Hypothalamus (tissue), 51 donors: ENCODE measurements at regions not wholly inside any gene's neighbourhood (a gene's known extent, or its start where the extent isn't known, plus 50 kb on each side); places are given as distances from the start of the nearest gene placed in this dataset.

Source experiments
- DNase-seq, 51 donors: peaks; one replicate each; lab custom pipeline; 2025; lab: John Stamatoyannopoulos, UW

DNA sequence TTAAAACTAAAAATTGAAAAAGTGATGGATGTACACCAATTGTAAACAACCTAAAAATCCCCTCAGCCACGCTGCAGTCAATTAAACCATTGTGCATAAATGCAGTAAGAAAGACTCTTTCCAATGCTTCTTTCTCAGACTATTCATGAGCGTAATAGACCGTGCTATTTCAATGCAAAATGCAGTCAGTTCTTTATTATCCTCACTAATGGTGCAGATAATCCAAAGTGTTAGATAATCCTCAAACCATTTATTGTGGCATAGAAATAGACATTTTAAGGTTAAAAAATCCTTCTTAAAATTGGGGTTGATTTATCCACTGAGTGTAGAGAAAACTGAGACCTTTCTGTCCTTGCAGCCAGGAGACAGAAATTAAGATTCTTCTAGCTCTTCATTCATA is 1862.8 kb downstream of the EFNA5 start:
- no peak for DNase-seq

DNA sequence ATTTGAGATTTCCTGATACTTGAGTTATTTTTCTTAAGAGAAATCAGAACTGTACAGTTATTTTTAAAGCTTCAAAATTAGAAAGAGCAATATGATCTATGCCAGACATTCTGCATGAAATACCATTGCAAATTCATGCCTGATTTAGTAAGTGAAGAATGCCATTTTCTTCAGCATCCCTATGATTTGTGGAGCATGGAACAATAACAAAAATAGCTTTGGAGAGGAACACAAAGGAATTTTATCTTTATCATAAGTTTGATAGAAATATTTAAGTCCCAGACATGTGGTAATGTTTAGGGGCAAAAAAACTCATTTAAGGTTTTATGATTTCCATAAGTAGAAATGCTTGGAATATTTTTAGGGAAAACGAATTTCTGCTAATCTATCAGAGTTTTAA is 1863.4 kb downstream of the EFNA5 start:
- DNase-seq: no peak

DNA sequence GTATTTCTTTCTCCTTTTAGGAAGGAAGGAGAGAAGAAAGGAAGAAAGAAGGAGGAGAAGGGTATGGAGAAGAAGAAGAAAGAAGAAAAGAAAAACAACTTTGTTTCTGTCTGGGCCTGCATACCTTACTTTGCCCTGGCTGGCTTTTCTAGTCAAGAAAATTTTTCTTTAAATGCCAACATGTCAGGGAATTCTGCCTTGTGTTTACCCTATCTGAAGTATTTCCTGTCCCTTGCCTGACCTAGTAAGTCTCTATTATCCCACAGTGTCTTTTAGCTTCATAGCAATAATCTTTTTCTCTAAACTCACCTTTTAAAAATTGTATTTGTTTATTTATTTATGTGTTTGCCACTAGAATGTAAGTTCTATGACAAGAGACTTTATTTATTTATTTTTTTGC is 1864.1 kb downstream of the EFNA5 start:
- DNase-seq: no peak

DNA sequence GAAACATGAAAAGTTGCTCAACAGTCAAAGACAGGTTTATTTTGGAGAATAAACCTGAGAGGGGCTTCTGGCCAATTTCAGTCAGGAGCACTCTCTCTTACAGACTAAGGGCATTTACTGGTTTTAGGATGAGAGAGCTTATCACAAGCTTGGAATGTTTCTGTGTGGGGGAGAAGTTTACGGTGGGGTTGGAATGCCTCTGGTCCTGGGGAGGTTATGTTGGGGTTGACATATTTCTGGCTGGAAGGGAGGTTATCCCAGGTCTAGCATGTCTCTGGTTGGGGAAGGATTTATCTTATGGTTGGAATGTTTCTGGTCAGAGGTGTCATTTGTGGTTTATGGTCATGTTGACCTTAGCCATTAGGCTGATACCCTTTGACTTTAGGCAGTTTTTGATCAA is 1867.3 kb downstream of the EFNA5 start:
- no peak for DNase-seq

DNA sequence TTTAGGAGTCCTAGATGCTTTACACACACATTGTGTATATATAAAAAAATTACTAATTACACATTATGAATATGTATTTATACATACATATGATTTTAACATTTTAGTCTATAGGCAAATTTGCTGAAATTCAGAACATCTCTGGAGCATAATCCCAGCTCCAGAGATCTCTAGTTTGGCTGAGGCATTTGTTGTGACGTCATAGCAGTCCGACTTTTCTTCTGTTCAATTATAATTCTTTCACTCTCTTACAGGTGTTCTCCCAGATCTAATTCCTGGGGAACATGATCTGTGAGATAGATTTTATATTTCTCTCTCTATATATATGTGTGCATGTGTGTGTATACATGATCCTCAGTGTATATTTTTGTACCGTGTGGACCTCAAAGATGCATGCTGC is 1876.2 kb downstream of the EFNA5 start:
- no peak for DNase-seq

DNA sequence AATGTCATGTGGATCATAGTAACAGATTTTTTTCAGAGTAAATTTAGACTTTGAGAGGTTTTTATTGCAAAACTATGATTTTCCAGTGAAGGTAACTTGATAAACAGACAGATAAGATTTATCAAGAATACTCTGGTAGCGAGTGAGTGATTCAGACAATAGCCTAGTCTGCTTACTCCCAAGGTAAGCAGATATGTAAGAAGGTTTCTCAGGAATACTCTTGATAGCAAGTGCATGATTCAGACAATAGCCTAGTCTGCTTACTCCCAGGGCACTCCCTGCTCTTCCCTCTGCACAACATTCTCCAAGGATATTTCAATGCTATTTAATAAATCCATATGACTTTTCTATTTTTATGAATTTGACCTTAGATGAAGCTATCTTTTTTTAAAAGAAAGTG is 1881.5 kb downstream of the EFNA5 start:
- no peak for DNase-seq

DNA sequence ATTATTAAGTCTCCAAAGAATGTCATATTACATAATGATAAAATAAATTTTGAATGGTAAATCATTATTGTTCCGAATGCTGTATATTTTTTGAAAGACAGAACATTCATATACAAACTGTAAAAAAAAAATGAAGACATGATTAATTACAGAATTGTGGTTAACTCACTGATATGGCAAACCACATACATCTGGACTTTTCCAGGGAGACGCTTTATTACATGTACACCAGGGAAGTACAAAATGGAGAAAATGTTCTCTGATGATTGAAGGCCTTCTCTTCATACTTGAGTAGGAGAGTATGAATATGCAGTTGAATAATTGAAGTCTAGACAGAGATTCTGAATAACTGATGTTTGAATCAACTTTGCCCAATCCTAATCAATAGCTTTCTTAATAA is 1886.9 kb downstream of the EFNA5 start:
- no peak for DNase-seq

DNA sequence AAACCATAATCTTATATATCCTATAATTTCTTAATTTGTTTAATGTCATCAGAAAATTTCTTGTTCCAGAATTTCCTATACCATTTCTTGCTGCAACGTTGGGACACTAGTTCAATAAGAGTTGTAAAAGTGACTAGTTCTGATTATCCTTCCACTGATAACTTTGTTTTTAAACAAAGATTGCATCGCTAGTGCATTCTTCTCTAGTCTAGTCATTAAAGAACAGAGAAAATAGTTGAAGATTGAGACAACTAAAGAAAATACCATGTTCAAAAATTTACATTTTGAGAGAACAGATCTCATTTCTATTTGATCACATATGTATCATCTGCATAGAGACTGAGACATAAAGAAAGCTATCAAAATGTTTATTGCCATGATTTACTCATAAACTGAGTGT is 1888.2 kb downstream of the EFNA5 start:
- DNase-seq: no peak

DNA sequence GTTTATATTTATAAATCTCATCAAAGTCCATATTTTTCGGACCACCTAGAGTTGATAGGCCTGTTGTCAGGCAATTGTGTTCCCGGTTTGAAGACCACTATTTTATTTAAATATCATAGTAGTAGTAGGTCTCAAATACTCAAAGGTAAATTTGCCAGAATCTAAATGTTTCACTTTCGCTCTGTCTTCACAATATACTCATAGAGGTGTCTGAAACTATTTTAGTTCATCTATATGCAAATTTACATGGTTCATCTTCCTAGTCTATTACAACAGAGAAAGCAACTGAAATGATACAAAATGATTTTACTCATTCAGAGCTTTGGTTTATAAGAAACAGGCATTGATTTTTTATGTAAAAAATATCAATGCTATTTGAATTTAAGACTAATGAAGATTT is 1897.5 kb downstream of the EFNA5 start:
- no peak for DNase-seq

DNA sequence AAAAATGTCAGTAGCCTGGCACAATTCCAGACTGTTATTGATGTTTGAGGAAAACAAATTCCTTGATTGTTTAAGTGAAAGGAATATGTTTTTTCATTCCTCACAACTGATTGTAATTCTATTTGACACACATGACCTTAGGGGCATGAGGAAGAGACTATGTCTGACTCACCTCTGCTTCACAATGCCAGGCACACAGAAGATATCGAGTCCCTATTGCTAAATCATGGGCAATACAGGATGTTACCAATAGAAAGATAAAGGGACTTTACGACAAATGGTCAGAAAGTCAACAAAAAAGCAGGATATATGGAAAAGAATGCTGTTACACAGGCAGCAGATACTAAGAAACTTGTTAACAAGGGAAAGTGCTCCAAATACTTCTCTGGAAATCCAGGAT is 1903.5 kb downstream of the EFNA5 start:
- DNase-seq: no peak

DNA sequence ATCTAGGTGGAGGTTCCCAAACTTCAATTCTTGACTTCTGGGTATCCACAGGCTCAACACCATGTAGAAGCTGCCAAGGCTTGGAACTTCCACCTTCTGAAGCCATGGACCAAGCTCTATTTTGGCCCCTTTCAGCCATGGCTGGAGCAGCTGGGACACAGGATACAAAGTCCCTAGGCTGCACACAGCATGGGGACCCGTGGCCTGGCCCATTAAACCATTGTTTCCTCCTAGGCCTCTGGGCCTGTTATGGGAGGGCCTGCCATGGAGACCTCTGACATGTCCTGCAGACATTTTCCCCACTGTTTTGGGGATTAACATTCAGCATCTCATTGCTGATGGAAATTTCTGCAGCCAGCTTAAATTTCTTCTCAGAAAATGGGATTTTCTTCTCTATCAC is 1908.0 kb downstream of the EFNA5 start:
- no peak for DNase-seq

DNA sequence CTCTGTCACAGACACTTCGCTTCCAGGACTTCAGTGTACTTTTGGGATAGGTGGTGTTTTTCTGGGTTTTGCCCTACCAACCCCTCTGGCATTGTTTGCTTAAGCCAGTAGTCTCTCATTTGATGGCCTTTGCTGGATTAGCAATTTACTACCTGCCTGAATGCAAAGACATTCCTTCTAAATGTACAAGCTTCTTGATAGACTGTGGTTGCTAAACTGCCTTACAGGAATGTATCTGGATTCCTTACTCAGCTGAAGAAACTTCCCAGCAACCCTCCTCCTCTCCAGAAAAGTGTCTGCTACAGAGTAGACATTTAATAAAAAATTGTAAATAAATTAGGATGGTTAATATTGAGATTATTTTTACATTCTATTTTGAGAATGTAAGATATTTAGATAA is 1916.7 kb downstream of the EFNA5 start:
- no peak for DNase-seq

DNA sequence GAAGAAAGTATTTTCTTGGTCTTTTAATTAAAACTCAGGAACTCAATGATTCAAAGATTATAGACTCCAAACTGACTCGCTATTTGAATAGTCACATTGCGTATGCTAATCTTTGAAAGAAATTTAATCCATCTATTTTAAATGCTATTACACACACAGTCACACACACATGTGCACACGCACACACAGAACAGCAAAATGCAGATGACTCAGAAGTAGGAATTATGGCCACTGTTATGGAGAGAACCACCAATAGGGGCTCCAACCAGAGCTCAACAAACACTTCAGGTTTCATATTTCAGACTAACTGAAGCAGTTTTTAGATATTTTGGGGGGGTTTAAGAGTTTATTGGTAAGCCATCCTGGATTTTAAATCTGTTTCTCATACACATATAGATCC is 1917.9 kb downstream of the EFNA5 start:
- no peak for DNase-seq

DNA sequence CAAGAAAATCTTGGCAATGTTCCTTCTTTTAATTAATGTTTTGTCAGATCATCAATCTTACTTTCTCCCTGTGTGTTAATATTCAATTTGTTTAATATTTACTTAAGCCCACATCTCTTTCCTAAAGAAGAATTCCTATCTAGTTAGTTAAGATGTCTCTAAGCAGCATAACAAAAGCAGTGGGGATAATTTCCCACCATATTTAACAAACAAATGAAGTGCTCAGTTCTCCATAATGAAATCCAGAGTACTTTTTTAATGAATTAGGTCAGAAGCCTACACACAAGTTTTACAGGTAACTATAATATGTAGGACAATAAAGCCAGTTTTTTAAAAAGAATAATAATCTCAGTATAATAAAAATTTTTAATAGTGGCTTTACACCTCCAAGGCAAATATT is 1918.8 kb downstream of the EFNA5 start:
- DNase-seq: no peak

DNA sequence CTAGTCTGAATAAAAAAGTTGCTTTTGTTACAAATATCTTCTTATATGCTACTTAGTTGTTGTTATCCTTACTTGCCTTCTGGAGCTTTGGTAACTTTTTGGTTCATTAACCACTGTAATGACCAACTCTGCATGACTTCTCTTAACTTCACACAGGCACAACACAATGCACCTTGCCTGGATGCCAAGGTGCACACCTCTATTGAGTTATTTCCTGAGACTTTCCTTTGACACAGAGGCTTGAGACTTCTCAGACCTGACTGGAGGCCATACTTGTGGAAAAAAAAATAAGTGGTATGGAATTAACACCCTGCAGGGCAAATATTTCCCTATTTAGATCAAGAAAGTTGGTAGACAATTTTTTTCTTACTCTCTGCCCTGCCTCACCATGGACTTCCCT is 1925.6 kb downstream of the EFNA5 start:
- no peak for DNase-seq

DNA sequence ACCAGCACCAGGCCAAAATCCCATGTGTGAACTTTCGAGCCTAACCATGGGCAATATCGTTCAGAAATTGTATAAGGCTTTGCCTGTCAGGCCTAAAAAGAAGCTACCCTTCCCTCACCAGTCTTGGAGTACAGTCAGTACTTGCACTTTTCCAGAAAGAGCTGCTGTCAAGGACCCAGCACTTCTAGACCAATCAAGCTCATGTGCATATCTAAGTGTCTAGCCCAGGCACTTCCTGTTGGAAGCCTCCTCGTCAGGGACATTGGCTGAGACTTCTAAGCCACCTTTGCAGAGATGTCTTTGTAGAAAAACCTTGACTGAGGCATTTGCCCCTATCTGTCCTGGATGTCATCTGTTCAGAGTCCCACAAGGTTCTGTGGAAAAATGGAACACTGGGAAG is 1930.5 kb downstream of the EFNA5 start:
- no peak for DNase-seq

DNA sequence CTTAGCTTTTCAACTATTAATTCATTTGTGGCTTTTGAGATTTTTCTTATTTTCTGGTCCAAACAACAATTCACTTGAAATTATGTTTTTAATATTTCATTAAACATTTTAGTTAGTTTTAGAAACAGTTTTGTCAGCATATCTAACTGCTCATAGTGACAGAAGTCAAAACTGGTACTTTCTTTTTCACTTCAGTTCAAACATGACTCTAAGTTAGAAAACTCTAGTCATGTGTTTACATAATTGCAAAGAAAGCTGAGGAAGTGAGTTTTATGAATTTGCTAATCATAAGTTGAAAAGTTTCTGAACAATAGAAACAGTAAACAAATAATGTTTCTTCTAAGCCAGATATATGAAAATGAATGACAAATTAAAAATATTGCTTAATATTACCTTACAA is 1931.0 kb downstream of the EFNA5 start:
- no peak for DNase-seq

DNA sequence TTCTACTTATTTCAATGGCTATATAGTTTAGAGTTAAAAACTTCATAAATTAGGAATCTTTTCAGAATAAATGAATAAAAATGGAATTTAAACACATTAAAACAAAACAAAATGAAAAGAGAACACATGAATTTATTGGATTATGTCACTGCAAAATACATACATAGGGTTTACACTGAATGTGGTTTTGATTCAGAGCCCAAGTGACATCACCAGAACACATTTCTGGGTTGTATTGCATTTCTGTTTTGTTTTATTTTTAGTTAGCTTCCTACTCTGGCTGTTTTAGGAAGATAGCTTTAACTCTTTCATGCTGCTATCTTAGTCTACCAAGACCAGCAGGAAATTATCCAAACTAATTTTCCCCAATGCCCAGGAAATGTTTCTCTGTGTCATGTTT is 1935.0 kb downstream of the EFNA5 start:
- no peak for DNase-seq

DNA sequence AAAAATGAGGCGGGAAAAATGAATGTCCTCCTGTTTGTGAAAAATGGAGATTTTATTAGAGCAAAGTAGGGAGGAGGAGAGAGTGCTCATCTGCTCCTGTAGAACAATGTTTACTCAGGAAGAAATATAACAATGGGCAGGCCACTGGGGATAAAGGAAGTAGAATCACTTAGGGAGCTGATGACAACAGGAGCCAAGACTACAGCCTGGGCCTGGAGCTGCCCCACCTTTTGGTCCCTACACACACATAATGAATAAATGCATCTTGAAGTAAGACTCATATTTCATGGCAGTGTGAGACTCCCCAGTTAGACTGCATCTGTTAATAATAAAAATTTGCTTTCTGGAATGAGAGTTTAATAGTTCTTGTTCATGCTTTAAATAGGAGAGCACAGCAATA is 1939.8 kb downstream of the EFNA5 start:
- no peak for DNase-seq

DNA sequence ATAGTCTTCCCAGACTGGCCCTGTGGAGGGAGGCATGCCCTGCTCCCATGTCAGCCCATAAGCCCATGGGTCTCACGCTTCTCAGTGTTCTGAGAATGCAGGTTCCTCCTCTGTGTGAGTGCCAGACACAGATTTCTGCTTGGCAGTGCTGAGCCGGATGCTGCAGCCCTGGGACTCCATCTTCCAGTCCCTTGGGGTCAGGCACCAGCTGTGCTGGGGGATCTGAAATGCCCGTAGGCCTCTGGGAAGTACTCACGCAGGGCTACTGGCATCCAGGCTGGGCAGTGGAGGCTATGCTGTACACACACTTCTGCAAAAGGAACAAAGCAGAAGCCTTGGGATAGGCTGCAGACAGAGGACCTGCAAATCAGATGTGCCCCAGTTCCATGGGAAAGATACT is 1944.6 kb downstream of the EFNA5 start:
- no peak for DNase-seq

DNA sequence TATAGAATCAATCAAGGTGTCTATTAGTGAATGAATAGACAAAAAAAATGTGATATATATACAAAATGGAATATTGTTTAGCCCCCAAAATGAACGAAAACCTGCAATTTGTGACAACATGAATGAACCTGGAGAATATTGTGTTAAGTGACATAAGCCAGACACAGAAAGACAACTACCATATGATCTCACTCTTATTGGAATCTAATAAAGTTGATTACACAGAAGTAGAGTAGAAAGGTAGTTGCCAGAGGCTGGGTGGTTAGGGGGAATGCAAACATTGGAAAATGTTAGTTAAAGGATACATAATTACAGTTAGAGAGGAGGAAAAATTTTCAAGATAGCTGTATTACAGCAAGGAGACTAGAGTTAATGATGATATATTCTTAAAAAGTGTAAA is 1962.3 kb downstream of the EFNA5 start:
- no peak for DNase-seq

DNA sequence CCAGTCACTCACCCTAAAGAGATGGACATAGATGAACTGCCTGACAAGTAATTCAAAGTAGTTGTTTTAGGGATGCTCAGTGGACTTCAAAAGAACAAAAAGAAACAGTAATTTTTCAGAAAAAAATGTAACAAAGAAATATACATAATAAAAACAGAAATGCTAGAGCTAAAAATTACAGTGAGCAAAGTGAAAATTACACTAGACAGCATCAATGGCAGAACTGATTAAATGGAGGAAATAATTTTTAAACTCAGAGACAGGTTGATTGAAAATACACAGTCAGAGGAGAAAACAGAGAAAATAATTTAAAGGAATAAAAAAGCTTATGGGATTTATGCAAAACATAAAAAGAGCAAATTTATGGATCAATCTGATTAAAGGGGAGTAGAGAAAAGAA is 1968.4 kb downstream of the EFNA5 start:
- DNase-seq: no peak

DNA sequence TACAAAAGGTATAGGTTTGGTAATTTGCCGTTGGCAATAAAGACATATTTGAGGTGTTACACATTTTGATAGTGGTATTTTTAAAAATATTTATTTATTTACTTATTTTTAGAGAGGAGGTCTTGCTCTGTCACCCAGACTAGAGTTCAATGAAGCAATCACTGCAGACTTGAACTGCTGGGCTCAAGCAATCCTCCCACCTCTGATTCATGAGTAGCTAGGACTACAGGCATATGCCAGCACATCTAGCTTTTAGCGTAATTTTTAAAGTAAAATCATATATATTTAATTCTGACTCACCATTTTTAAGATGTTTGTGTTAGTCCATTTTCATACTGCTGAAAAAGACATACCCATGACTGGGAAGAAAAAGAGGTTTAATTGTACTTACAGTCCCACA is 1974.3 kb downstream of the EFNA5 start:
- no peak for DNase-seq

DNA sequence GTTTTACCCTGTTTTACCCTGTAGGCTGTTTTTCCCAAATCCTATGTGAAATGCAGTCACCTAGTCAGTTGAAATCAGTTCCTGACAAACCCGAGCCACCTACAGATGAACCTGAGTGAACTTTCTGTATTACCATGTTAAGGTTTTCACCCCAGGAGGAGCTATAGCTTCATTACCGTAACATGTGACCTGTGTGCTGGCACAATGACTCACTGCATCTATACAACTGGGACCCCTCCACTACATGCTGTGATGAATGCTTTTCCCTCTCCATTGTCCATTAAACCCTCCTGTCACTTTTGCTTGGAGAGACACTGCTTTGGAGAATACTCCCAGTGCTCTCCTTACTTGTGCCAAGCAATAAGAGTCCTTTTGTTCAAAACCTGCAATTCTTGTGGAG is 1974.8 kb downstream of the EFNA5 start:
- no peak for DNase-seq
